K562 (cell line): ENCODE measurements at regions not wholly inside any gene's neighbourhood (a gene's known extent, or its start where the extent isn't known, plus 50 kb on each side); places are given as distances from the start of the nearest gene placed in this dataset.
A peak's percentile ranks its signal among the peaks of the same experiment; 100 is the strongest.

Source experiments
- BRD9 ChIP-seq: fragments of 450-650 bp; IDR thresholded peaks from 2 replicates; pipeline ENCODE4 v1.6.1; 2018; ENCODE audit warnings: low read depth; ENCODE audit not compliant: partially characterized antibody
- CREB3L1 ChIP-seq: fragments of 450-650 bp; IDR thresholded peaks from 2 replicates; pipeline ENCODE4 v1.6.1; 2014; ENCODE audit warnings: low read depth, mild to moderate bottlenecking, moderate library complexity, borderline replicate concordance
- FUS ChIP-seq: fragments of 200-400 bp; formaldehyde crosslinking; optimal IDR thresholded peaks from 2 replicates; pipeline ENCODE3; 2017; ENCODE audit warnings: low read depth, low read length
- HDAC8 ChIP-seq: fragments of 450-650 bp; IDR thresholded peaks from 2 replicates; pipeline ENCODE4 v1.6.1; 2016; ENCODE audit warnings: mild to moderate bottlenecking, missing genetic modification characterization, moderate library complexity, missing compliant biosample characterization
- KDM5B ChIP-seq: fragments of 200-600 bp; sonication (generic); IDR thresholded peaks from 2 replicates; pipeline ENCODE4 v1.6.1; 2012; ENCODE audit warnings: low read depth, mild to moderate bottlenecking, moderate library complexity, low read length, control low read depth, inconsistent platforms; ENCODE audit not compliant: insufficient replicate concordance
- MAFF ChIP-seq: IDR thresholded peaks from 2 replicates; pipeline ENCODE4 v1.6.1; 2012; ENCODE audit warnings: low read length, improper control_type of control experiment
- MAFG ChIP-seq: fragments of 450-650 bp; conservative IDR thresholded peaks from 2 replicates; pipeline ENCODE4 v1.6.1; 2016; ENCODE audit warnings: missing genetic modification characterization, missing compliant biosample characterization
- MGA ChIP-seq: fragments of 450-650 bp; IDR thresholded peaks from 2 replicates; pipeline ENCODE4 v1.6.1; 2016; ENCODE audit warnings: mild to moderate bottlenecking, moderate library complexity
- PHB ChIP-seq: fragments of 250-450 bp; sonication (Bioruptor Pico); IDR thresholded peaks from 2 replicates; pipeline ENCODE4 v1.5.0; 2021
- RNF2 ChIP-seq: sonication (generic); IDR thresholded peaks from 2 replicates; pipeline ENCODE4 v1.6.1; 2016
- ZNF133 ChIP-seq: fragments of 250-450 bp; sonication (Bioruptor Pico); IDR thresholded peaks from 2 replicates; pipeline ENCODE4 v1.4.0; 2020; ENCODE audit warnings: mild to moderate bottlenecking
- TF ChIP-seq, protein P1 (sequence below): fragments of 250-450 bp; sonication (Bioruptor Pico); IDR thresholded peaks from 2 replicates; pipeline ENCODE4 v1.5.0; 2021; ENCODE audit warnings: mild to moderate bottlenecking, borderline replicate concordance

DNA sequence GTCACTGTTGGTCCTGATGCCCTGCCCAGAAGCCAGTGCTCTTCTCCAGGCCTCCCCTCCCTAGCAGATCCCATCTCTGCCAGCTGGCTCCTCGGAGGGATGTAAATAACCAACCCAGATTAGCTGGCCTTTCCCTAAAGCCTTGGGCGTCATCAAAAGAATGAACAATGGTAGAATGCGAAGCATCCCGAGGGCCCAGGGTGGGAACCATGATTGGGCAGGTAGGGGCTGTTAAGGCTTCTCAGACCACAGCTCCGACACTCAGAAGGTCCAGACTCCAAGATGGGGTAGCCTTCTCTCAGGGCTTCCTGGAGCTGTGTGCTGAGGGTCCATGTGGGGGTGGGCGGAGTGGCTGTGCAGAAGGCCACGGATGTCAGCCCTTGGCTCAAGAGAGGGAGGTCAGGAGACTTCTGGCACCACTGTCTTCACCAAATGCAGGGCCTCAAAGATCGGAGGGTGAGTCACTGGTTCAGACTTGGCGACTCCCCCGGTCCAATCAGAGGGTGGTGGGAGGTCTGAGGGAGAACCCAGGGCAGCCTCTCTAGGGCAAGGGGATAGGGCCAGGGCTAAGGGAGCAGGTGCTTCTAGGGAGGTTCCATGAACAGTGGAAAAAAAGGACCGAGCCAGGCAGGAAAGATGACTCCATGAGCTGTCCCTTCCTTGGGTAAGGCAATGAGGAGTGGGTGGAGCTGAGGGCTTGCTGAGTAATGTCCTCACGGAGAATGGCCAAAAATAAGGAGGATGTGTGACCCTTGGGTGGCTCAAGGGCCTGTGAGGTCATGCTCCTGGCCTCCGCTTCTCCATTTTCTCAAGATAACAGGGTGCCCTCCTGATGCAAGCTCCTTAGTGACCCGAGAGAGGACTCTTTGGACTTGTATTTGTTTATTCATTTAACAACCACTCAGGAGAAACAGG lies 58.4 kb upstream of the EPS8L3 start (continued):
- TF ChIP-seq CREB3L1 (no peak), FUS (no peak), KDM5B (peak; percentile 67), PHB (CRISPR knock-in tag) (no peak), ZNF133 (CRISPR knock-in tag) (0 out of 2 replicates have a peak, but pooled peaks have one; percentile 84), MAFG (tag) (peak; percentile 54; the same call in 1 of the 2 replicates), MAFF (peak; percentile 35), BRD9 (no peak), MGA (peak; percentile 73), RNF2 (0 out of 2 replicates have a peak, but pooled peaks have one; percentile 30), HDAC8 (tag) (peak; percentile 59)
- TF ChIP-seq, protein P1, sequence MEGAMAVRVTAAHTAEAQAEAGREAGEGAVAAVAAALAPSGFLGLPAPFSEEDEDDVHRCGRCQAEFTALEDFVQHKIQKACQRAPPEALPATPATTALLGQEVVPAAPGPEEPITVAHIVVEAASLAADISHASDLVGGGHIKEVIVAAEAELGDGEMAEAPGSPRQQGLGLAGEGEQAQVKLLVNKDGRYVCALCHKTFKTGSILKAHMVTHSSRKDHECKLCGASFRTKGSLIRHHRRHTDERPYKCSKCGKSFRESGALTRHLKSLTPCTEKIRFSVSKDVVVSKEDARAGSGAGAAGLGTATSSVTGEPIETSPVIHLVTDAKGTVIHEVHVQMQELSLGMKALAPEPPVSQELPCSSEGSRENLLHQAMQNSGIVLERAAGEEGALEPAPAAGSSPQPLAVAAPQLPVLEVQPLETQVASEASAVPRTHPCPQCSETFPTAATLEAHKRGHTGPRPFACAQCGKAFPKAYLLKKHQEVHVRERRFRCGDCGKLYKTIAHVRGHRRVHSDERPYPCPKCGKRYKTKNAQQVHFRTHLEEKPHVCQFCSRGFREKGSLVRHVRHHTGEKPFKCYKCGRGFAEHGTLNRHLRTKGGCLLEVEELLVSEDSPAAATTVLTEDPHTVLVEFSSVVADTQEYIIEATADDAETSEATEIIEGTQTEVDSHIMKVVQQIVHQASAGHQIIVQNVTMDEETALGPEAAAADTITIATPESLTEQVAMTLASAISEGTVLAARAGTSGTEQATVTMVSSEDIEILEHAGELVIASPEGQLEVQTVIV (CRISPR knock-in tag), result no peak
